AG04449 (cell line): ENCODE measurements at regions not wholly inside any gene's neighbourhood (a gene's known extent, or its start where the extent isn't known, plus 50 kb on each side); places are given as distances from the start of the nearest gene placed in this dataset.

Experiments
- CTCF ChIA-PET: fragments of 350-600 bp; formaldehyde crosslinking; extraction: SDS; loops from one replicate; lab custom pipeline; 2021; ENCODE audit warnings: antibody characterized with exemption; lab: Yijun Ruan, JAX
- POLR2A ChIA-PET: fragments of 400-600, 350-600 bp; formaldehyde crosslinking; extraction: SDS; loops from one replicate; lab custom pipeline; 2020; ENCODE audit warnings: antibody characterized with exemption, inconsistent platforms; lab: Yijun Ruan, JAX
- DNase-seq: peaks from one replicate; pipeline ENCODE4 v3.0.0-alpha.2; 2010; ENCODE audit warnings: low read depth, low spot score
- H3K4me3 ChIP-seq: 2 replicates; pipeline ENCODE4 v1.5.1; 2011; ENCODE audit warnings: low read depth, mild to moderate bottlenecking, control low read depth, low read length
- TF ChIP-seq, protein P1 (sequence below): IDR thresholded peaks from one replicate; pipeline ENCODE4 v1.5.1; 2011; ENCODE audit warnings: mild to moderate bottlenecking, moderate library complexity, low read length, control low read depth, inconsistent platforms; ENCODE audit not compliant: insufficient read depth; ENCODE audit errors: missing control alignments

DNA sequence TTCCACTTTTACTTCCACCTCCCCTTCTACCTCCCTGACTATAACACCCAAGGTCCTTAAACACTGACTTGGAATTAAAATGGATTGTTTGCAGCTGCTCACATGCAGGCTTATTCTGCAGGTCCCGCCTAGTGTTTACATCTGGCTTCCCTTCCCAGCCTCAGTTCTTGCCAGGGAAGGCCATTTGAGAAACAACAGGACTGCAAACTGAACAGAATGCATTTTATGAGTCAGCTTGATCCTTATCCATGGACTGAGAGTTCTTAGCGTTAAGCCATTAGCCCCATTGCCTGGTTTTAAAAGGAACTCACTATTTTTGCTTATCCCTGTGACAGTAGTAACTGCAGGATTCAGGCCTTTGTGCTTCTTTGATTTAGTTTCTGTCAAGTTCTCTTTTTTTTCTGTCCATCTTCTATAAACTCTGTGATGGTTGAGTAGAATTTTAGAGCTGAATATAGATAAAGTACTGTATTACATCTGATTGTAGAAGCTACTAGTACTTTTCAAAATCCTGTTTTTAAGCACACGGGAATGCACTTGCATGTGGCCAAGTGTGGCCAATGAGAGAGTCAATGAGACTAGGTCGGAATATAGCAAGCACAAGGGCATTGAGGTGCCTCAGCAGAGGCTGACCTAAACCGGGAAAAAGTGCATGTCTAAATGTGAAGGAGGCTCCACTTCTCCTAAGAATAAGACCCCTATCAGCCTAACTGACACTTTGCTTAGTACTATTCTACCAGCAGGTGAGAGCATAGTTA is 106.4 kb downstream of the TUSC7 start:
- no peak for DNase-seq
- ChIA-PET POLR2A (no interaction called here), CTCF (no interaction called here)
- H3K4me3 ChIP-seq, result no peak overlapping the region
- TF ChIP-seq, protein P1, sequence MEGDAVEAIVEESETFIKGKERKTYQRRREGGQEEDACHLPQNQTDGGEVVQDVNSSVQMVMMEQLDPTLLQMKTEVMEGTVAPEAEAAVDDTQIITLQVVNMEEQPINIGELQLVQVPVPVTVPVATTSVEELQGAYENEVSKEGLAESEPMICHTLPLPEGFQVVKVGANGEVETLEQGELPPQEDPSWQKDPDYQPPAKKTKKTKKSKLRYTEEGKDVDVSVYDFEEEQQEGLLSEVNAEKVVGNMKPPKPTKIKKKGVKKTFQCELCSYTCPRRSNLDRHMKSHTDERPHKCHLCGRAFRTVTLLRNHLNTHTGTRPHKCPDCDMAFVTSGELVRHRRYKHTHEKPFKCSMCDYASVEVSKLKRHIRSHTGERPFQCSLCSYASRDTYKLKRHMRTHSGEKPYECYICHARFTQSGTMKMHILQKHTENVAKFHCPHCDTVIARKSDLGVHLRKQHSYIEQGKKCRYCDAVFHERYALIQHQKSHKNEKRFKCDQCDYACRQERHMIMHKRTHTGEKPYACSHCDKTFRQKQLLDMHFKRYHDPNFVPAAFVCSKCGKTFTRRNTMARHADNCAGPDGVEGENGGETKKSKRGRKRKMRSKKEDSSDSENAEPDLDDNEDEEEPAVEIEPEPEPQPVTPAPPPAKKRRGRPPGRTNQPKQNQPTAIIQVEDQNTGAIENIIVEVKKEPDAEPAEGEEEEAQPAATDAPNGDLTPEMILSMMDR, result no peak

DNA sequence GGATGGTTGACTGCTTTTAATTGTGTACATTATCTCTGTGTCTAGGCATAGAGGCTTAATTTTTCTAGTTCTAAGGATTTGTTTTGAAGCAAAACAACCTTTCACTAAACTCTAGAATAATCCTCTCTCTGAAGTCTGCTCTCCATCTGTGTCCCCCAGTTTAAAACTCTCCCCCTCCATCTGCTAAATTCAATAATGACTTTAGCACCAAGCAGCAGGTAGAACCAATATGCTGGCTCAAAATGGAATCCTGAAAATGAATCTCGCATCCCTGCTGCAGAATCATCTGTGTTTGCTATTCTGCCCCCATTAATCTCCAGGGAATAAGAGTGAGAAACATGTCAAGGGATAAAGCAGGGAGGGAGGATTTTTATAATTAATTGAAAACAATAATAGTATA is 111.8 kb downstream of the TUSC7 start:
- TF ChIP-seq, protein P1, result no peak
- ChIA-PET POLR2A (no interaction called here), CTCF (no interaction called here)
- no peak overlapping the region for H3K4me3 ChIP-seq
- DNase-seq, result no peak

DNA sequence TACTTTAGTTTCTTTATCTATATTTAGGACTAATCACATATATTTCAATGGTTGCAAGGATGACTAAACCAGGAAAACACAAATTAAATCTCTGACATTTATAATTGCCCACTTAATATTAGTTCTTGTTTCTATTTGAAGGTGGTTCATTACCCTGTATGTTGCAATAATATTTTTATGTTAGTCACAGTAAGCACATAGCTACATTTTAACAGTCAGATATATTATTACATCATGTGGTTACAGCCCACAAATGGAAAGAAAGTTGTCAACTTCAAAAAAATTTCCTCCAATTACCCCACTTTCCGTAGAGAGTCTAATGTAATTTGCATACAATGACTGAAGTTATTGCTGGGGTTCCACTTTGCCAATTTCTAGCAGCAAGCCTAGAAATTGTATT is 114.6 kb downstream of the TUSC7 start:
- no peak for DNase-seq
- CTCF ChIA-PET, result no interaction called here
- H3K4me3 ChIP-seq, result no peak overlapping the region
- TF ChIP-seq, protein P1, result no peak
- POLR2A ChIA-PET, result no interaction called here

DNA sequence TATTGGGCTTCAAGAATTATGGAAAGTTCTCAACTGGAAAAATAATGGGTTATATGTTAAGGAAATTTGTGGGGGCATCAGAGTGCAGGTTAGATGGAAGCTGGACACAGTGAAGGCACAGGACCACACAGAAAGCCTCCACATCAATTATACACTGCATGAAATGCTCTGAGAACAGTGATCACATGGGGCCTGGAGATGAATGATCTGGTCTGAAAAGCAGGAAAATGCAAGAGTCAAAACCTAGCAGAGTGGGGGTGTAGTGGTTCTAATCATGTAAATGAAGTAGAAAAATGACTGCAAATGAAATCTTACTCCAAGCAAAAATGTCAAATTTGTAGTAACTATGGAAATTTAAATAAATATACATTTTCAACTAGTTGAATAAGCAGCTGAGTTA is 123.6 kb downstream of the TUSC7 start:
- TF ChIP-seq, protein P1, result no peak
- ChIA-PET CTCF (no interaction called here), POLR2A (no interaction called here)
- DNase-seq, result no peak
- H3K4me3 ChIP-seq, result no peak overlapping the region

DNA sequence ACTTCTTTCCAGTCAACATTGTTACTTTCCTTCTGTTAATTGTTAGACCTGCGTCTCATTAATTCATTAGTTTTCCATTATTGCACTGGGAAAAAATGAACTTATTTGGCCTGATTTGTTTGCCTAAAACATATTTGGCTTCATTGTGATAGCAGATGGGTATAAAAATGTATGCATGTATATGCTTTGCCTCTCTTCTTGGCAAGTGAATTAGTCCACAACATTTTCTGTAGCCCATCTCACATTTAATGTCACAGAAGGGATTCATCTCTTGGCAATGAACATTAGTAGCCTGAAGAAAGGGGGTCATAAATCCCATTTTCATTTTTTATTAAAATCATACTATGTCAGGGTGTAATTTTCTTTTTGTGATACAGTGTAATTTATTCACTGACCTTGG is 125.2 kb downstream of the TUSC7 start:
- CTCF ChIA-PET, result no interaction called here
- no peak overlapping the region for H3K4me3 ChIP-seq
- DNase-seq, result no peak
- TF ChIP-seq, protein P1, result no peak
- POLR2A ChIA-PET, result no interaction called here

DNA sequence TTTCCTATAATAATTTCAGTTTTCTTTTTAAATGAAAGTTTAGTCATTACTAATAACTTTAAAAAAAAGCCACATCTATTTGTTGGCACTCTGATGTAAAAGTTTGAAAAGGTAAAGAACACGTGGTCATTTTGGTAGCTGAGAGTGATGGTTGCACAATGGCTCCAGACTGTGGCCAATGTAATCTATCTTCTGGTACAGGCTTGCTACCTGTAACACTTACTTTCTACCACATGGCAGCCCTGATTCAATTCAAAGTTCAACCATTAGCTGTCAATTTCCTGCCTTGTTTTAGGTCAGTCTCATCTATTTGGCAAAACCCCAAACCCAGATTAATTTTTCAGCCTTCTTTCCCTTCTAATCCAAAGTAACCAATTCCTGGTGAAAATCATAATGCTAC is 126.1 kb downstream of the TUSC7 start:
- no peak overlapping the region for H3K4me3 ChIP-seq
- CTCF ChIA-PET, result no interaction called here
- POLR2A ChIA-PET, result no interaction called here
- DNase-seq, result no peak
- TF ChIP-seq, protein P1, result no peak
